ENCODE measurements at regions not wholly inside any gene's neighbourhood (a gene's known extent, or its start where the extent isn't known, plus 50 kb on each side); places are given as distances from the start of the nearest gene placed in this dataset.

GRCh38 chr17:77544347-77545110 is 403.8 kb downstream of the SEC14L1 start:
- Mint-ChIP-seq H3K27ac (no peak overlapping the region), H3K4me1 (ENCODE audit: low read depth) (peaks cover 7% of the 10 kb centered on the region), H3K36me3 (ENCODE audit: low read depth) (no peaks in the 10 kb centered on the region), H3K4me3 (no peak overlapping the region), H3K27me3 (ENCODE audit: low read depth) (peaks cover 12% of the 10 kb centered on the region), H3K9me3 (ENCODE audit: insufficient read depth) (no peaks in the 10 kb centered on the region)
- DNase-seq: no peak
- ChIA-PET POLR2A (no interaction called here), CTCF (interaction anchor here (0.8 to 4.2 kb wide), 5 partner anchors 8 to 475 kb away, joined by 3 to 67 read pairs (median 3); no protein-coding TSS in a partner anchor)
- no peak for ATAC-seq

GRCh38 chr17:77546772-77547241 is 406.0 kb downstream of the SEC14L1 start:
- peaks cover 7% of the 10 kb centered on the region for H3K4me1 Mint-ChIP-seq (ENCODE audit: low read depth)
- H3K36me3 Mint-ChIP-seq (ENCODE audit: low read depth): no peaks in the 10 kb centered on the region
- no peak for ATAC-seq
- no peak overlapping the region for H3K27ac Mint-ChIP-seq
- POLR2A ChIA-PET: no interaction called here
- DNase-seq: no peak
- no peak overlapping the region for H3K4me3 Mint-ChIP-seq
- CTCF ChIA-PET: interaction anchor here (1.2 kb wide), 1 partner anchor 466 kb away, joined by 3 read pairs; no protein-coding TSS in a partner anchor
- H3K9me3 Mint-ChIP-seq (ENCODE audit: insufficient read depth): no peaks in the 10 kb centered on the region
- peaks cover 11% of the 10 kb centered on the region for H3K27me3 Mint-ChIP-seq (ENCODE audit: low read depth)

- Mint-ChIP-seq H3K27me3 (ENCODE audit: low read depth) (peaks cover 7% of the 10 kb centered on the region), H3K4me3 (no peak overlapping the region), H3K9me3 (ENCODE audit: insufficient read depth) (no peaks in the 10 kb centered on the region), H3K4me1 (ENCODE audit: low read depth) (peaks cover 7% of the 10 kb centered on the region), H3K27ac (no peak overlapping the region), H3K36me3 (ENCODE audit: low read depth) (no peaks in the 10 kb centered on the region)
- DNase-seq: no peak
- ChIA-PET CTCF (no interaction called here), POLR2A (no interaction called here)
- ATAC-seq: no peak
Observed at GRCh38 chr17:77548967-77549366, 408.2 kb downstream of the SEC14L1 start.

- no peak overlapping the region for H3K27ac Mint-ChIP-seq
- DNase-seq (no peak), ATAC-seq (no peak)
- peaks cover 5% of the 10 kb centered on the region for H3K27me3 Mint-ChIP-seq (ENCODE audit: low read depth)
- peaks cover 7% of the 10 kb centered on the region for H3K4me1 Mint-ChIP-seq (ENCODE audit: low read depth)
- no peaks in the 10 kb centered on the region for H3K9me3 Mint-ChIP-seq (ENCODE audit: insufficient read depth)
- no peaks in the 10 kb centered on the region for H3K36me3 Mint-ChIP-seq (ENCODE audit: low read depth)
- H3K4me3 Mint-ChIP-seq: no peak overlapping the region
- CTCF ChIA-PET: interaction anchor here (0.6 kb wide), 1 partner anchor 462 kb away, joined by 3 read pairs; no protein-coding TSS in a partner anchor
- POLR2A ChIA-PET: no interaction called here
Observed at GRCh38 chr17:77549726-77550366, 408.7 kb upstream of the TNRC6C start.

GRCh38 chr17:77553459-77554066 is 404.9 kb upstream of the TNRC6C start:
- Mint-ChIP-seq H3K36me3 (ENCODE audit: low read depth) (no peaks in the 10 kb centered on the region), H3K9me3 (ENCODE audit: insufficient read depth) (no peaks in the 10 kb centered on the region), H3K27ac (no peak overlapping the region), H3K27me3 (ENCODE audit: low read depth) (peaks cover 19% of the 10 kb centered on the region), H3K4me3 (no peak overlapping the region), H3K4me1 (ENCODE audit: low read depth) (no peaks in the 10 kb centered on the region)
- DNase-seq (no peak), ATAC-seq (no peak)
- ChIA-PET POLR2A (no interaction called here), CTCF (interaction anchor here (2.9 kb wide), 1 partner anchor 11 kb away, joined by 22 read pairs; no protein-coding TSS in a partner anchor)

GRCh38 chr17:77555121-77555591 is 403.3 kb upstream of the TNRC6C start:
- CTCF ChIA-PET: no interaction called here

GRCh38 chr17:77555741-77556291 is 402.7 kb upstream of the TNRC6C start:
- CTCF ChIA-PET: no interaction called here
- Mint-ChIP-seq H3K27me3 (ENCODE audit: low read depth) (peaks cover 17% of the 10 kb centered on the region), H3K9me3 (ENCODE audit: insufficient read depth) (no peaks in the 10 kb centered on the region), H3K4me1 (ENCODE audit: low read depth) (no peaks in the 10 kb centered on the region), H3K36me3 (ENCODE audit: low read depth) (no peaks in the 10 kb centered on the region), H3K4me3 (no peak overlapping the region), H3K27ac (no peak overlapping the region)
- ATAC-seq: no peak
- POLR2A ChIA-PET: no interaction called here
- no peak for DNase-seq

More at GRCh38 chr17:77555121-77555591, 403.3 kb upstream of the TNRC6C start:
- H3K27me3 Mint-ChIP-seq (ENCODE audit: low read depth): peaks cover 17% of the 10 kb centered on the region
- H3K4me1 Mint-ChIP-seq (ENCODE audit: low read depth): no peaks in the 10 kb centered on the region
- no peaks in the 10 kb centered on the region for H3K9me3 Mint-ChIP-seq (ENCODE audit: insufficient read depth)
- no peak overlapping the region for H3K27ac Mint-ChIP-seq
- no peak overlapping the region for H3K4me3 Mint-ChIP-seq
- POLR2A ChIA-PET: no interaction called here
- no peak for DNase-seq
- no peak for ATAC-seq
- H3K36me3 Mint-ChIP-seq (ENCODE audit: low read depth): no peaks in the 10 kb centered on the region

GRCh38 chr17:77556383-77557061 is 402.0 kb upstream of the TNRC6C start:
- POLR2A ChIA-PET: no interaction called here
- Mint-ChIP-seq H3K27me3 (ENCODE audit: low read depth) (peaks cover 16% of the 10 kb centered on the region), H3K9me3 (ENCODE audit: insufficient read depth) (no peaks in the 10 kb centered on the region), H3K4me1 (ENCODE audit: low read depth) (no peaks in the 10 kb centered on the region), H3K36me3 (ENCODE audit: low read depth) (no peaks in the 10 kb centered on the region), H3K4me3 (no peak overlapping the region), H3K27ac (no peak overlapping the region)
- CTCF ChIA-PET: no interaction called here
- ATAC-seq: no peak
- no peak for DNase-seq

GRCh38 chr17:77558846-77559626 is 399.5 kb upstream of the TNRC6C start:
- no peak for DNase-seq
- POLR2A ChIA-PET: no interaction called here
- H3K4me3 Mint-ChIP-seq: no peak overlapping the region

GRCh38 chr17:77560381-77560780 is 398.1 kb upstream of the TNRC6C start:
- H3K27ac Mint-ChIP-seq: no peak overlapping the region
- no peak for DNase-seq
- ChIA-PET CTCF (no interaction called here), POLR2A (no interaction called here)
- no peaks in the 10 kb centered on the region for H3K4me1 Mint-ChIP-seq (ENCODE audit: low read depth)
- H3K27me3 Mint-ChIP-seq (ENCODE audit: low read depth): peaks cover 14% of the 10 kb centered on the region
- no peak overlapping the region for H3K4me3 Mint-ChIP-seq
- H3K36me3 Mint-ChIP-seq (ENCODE audit: low read depth): no peaks in the 10 kb centered on the region
- ATAC-seq: no peak
- H3K9me3 Mint-ChIP-seq (ENCODE audit: insufficient read depth): no peaks in the 10 kb centered on the region

More at GRCh38 chr17:77558846-77559626, 399.5 kb upstream of the TNRC6C start:
- H3K27ac Mint-ChIP-seq: no peak overlapping the region
- H3K4me1 Mint-ChIP-seq (ENCODE audit: low read depth): no peaks in the 10 kb centered on the region
- no peaks in the 10 kb centered on the region for H3K36me3 Mint-ChIP-seq (ENCODE audit: low read depth)
- no peaks in the 10 kb centered on the region for H3K9me3 Mint-ChIP-seq (ENCODE audit: insufficient read depth)
- peaks cover 18% of the 10 kb centered on the region for H3K27me3 Mint-ChIP-seq (ENCODE audit: low read depth)
- CTCF ChIA-PET: no interaction called here
- no peak for ATAC-seq

GRCh38 chr17:77560841-77561240 is 397.7 kb upstream of the TNRC6C start:
- H3K36me3 Mint-ChIP-seq (ENCODE audit: low read depth): no peaks in the 10 kb centered on the region
- H3K27me3 Mint-ChIP-seq (ENCODE audit: low read depth): peaks cover 19% of the 10 kb centered on the region
- H3K27ac Mint-ChIP-seq: no peak overlapping the region
- no peaks in the 10 kb centered on the region for H3K4me1 Mint-ChIP-seq (ENCODE audit: low read depth)
- H3K4me3 Mint-ChIP-seq: no peak overlapping the region
- no peak for ATAC-seq
- POLR2A ChIA-PET: no interaction called here
- no peaks in the 10 kb centered on the region for H3K9me3 Mint-ChIP-seq (ENCODE audit: insufficient read depth)
- no peak for DNase-seq
- CTCF ChIA-PET: no interaction called here

Measured in activated CD8-positive, alpha-beta T cell treated with anti-CD3 and anti-CD28 coated beads, Interleukin-2, amount 10 ng/mL, durations not matched to agents 7 days and 5 days (primary cell).